GM23338 (cell line): ENCODE measurements at regions not wholly inside any gene's neighbourhood (a gene's known extent, or its start where the extent isn't known, plus 50 kb on each side); places are given as distances from the start of the nearest gene placed in this dataset.

Experiments used
- ATAC-seq: fragments of 200-7000 bp; cut with Tn5 transposase; 3 replicates; pipeline ENCODE4 v1.9.1; 2020
- DNase-seq: peaks from one replicate; pipeline ENCODE4 v3.0.0-alpha.2; 2015; ENCODE audit warnings: low spot score
- H2AFZ ChIP-seq: fragments of 200-600 bp; sonication (generic); 2 replicates; pipeline ENCODE4 v1.8.0; 2016; ENCODE audit warnings: antibody characterized with exemption, mild to moderate bottlenecking, moderate library complexity
- H3F3A ChIP-seq: fragments of 200-600 bp; sonication (generic); replicated peaks from 2 replicates; pipeline ENCODE4 v1.8.0; 2017; ENCODE audit warnings: antibody characterized with exemption, mixed run types, low read depth
- H3K27ac ChIP-seq: fragments of 200-600 bp; sonication (generic); 2 replicates; pipeline ENCODE4 v1.6.1; 2016; ENCODE audit warnings: low read depth
- H3K27me3 ChIP-seq: fragments of 200-600 bp; sonication (generic); 2 replicates; pipeline ENCODE4 v1.8.0; 2016; ENCODE audit warnings: mild to moderate bottlenecking, mixed run types, moderate library complexity; ENCODE audit not compliant: insufficient read depth
- H3K36me3 ChIP-seq: fragments of 200-600 bp; sonication (generic); 2 replicates; pipeline ENCODE4 v1.8.0; 2016; ENCODE audit warnings: mild to moderate bottlenecking; ENCODE audit not compliant: insufficient read depth
- H3K4me1 ChIP-seq: fragments of 200-600 bp; sonication (generic); 2 replicates; pipeline ENCODE4 v1.8.0; 2016; ENCODE audit warnings: mild to moderate bottlenecking, moderate library complexity; ENCODE audit not compliant: insufficient read depth
- H3K4me2 ChIP-seq: fragments of 200-600 bp; sonication (generic); 2 replicates; pipeline ENCODE4 v1.7.1; 2017; ENCODE audit warnings: mixed run types
- H3K4me3 ChIP-seq: fragments of 200-600 bp; sonication (generic); 2 replicates; pipeline ENCODE4 v1.6.1; 2016; ENCODE audit warnings: mixed run types
- H3K79me2 ChIP-seq: fragments of 200-600 bp; sonication (generic); replicated peaks from 2 replicates; pipeline ENCODE4 v1.8.0; 2017; ENCODE audit warnings: mild to moderate bottlenecking; ENCODE audit not compliant: insufficient read depth
- H3K9me2 ChIP-seq: fragments of 200-600 bp; sonication (generic); 2 replicates; pipeline ENCODE4 v1.8.0; 2017; ENCODE audit not compliant: insufficient read depth
- H4K20me1 ChIP-seq: fragments of 200-600 bp; sonication (generic); replicated peaks from 2 replicates; pipeline ENCODE4 v1.8.0; 2017; ENCODE audit warnings: mild to moderate bottlenecking; ENCODE audit not compliant: insufficient read depth
- H3K27ac Mint-ChIP-seq: 2 replicates; pipeline ENCODE4 v1.8.0; 2020; ENCODE audit warnings: inconsistent platforms, mild to moderate bottlenecking, moderate library complexity, mixed read lengths
- H3K27me3 Mint-ChIP-seq: 3 replicates; pipeline ENCODE4 v1.8.0; 2022; ENCODE audit warnings: low read depth, mild to moderate bottlenecking, moderate library complexity, mixed read lengths, inconsistent platforms; ENCODE audit not compliant: insufficient read depth, poor library complexity
- H3K36me3 Mint-ChIP-seq: 3 replicates; pipeline ENCODE4 v1.8.0; 2021; ENCODE audit warnings: low read depth, mild to moderate bottlenecking, inconsistent platforms, moderate library complexity, mixed read lengths
- H3K4me1 Mint-ChIP-seq: 3 replicates; pipeline ENCODE4 v1.8.0; 2020; ENCODE audit warnings: mild to moderate bottlenecking, inconsistent platforms, mixed read lengths
- H3K4me3 Mint-ChIP-seq: 3 replicates; pipeline ENCODE4 v1.8.0; 2021; ENCODE audit warnings: moderate library complexity, mild to moderate bottlenecking, inconsistent platforms, mixed read lengths
- H3K9me3 Mint-ChIP-seq: 3 replicates; pipeline ENCODE4 v1.8.0; 2020; ENCODE audit warnings: moderate library complexity, mild to moderate bottlenecking, inconsistent platforms, mixed read lengths
- CREB1 ChIP-seq: fragments of 250-450 bp; sonication (Bioruptor Pico); IDR thresholded peaks from 2 replicates; pipeline ENCODE4 v1.5.0; 2020; ENCODE audit warnings: low read depth, mild to moderate bottlenecking, moderate library complexity
- EZH2 ChIP-seq: fragments of 200-600 bp; sonication (generic); IDR thresholded peaks from one replicate; pipeline ENCODE4 v1.8.0; 2017; ENCODE audit warnings: antibody characterized with exemption, mild to moderate bottlenecking, low read depth; ENCODE audit not compliant: unreplicated experiment
- EZH2phosphoT487 ChIP-seq: fragments of 200-600 bp; sonication (generic); IDR thresholded peaks from one replicate; pipeline ENCODE4 v1.8.1; 2018; ENCODE audit warnings: antibody characterized with exemption; ENCODE audit not compliant: unreplicated experiment
- JUNB ChIP-seq: IDR thresholded peaks from one replicate; pipeline ENCODE4 v1.6.1; 2016; ENCODE audit warnings: antibody characterized with exemption; ENCODE audit not compliant: unreplicated experiment
- NANOG ChIP-seq: IDR thresholded peaks from 2 replicates; pipeline ENCODE4 v1.6.1; 2016; ENCODE audit warnings: antibody characterized with exemption, borderline replicate concordance
- POLR2AphosphoS5 ChIP-seq: IDR thresholded peaks from 2 replicates; pipeline ENCODE4 v1.6.1; 2016; ENCODE audit warnings: antibody characterized with exemption, low read depth
- STAT1 ChIP-seq: IDR thresholded peaks from one replicate; pipeline ENCODE4 v1.6.1; 2016; ENCODE audit warnings: antibody characterized with exemption; ENCODE audit not compliant: unreplicated experiment
- ZNF114 ChIP-seq: fragments of 250-450 bp; sonication (Bioruptor Pico); IDR thresholded peaks from 2 replicates; pipeline ENCODE4 v1.5.0; 2020; ENCODE audit warnings: mild to moderate bottlenecking, moderate library complexity
- ZNF331 ChIP-seq: fragments of 250-450 bp; sonication (Bioruptor Pico); IDR thresholded peaks from 2 replicates; pipeline ENCODE4 v1.5.0; 2020; ENCODE audit warnings: low read depth, mild to moderate bottlenecking, moderate library complexity
- TF ChIP-seq, protein P1 (sequence below): IDR thresholded peaks from one replicate; pipeline ENCODE4 v1.6.1; 2018; ENCODE audit warnings: antibody characterized with exemption; ENCODE audit not compliant: unreplicated experiment
- TF ChIP-seq, protein P2 (sequence below), 2 experiments: fragments of 200-600 bp in 1 of 2; sonication (generic) in 1 of 2; conservative IDR thresholded peaks; 2 replicates each; pipeline versions ENCODE4 v1.5.1 to v1.6.1; 2016 to 2017; ENCODE audit warnings: antibody characterized with exemption in 2 of 2, low read depth in 2 of 2, mild to moderate bottlenecking in 2 of 2, moderate library complexity in 1 of 2
- TF ChIP-seq, protein P3 (sequence below): fragments of 250-450 bp; sonication (Bioruptor Pico); IDR thresholded peaks from 2 replicates; pipeline ENCODE4 v1.5.0; 2020; ENCODE audit warnings: mild to moderate bottlenecking, moderate library complexity
- TF ChIP-seq, protein P4 (sequence below): IDR thresholded peaks from 2 replicates; pipeline ENCODE4 v1.6.1; 2016; ENCODE audit warnings: antibody characterized with exemption

GRCh38 chr13:109348519-109349258, 437.7 kb downstream of the IRS2 start:
- Histone ChIP-seq H3K79me2 (no peaks in the 10 kb centered on the region), H3K4me3 (no peak overlapping the region), H3K4me1 (no peaks in the 10 kb centered on the region), H3F3A (no peaks in the 10 kb centered on the region), H2AFZ (no peak overlapping the region), H3K27ac (no peak overlapping the region), H4K20me1 (no peaks in the 10 kb centered on the region), H3K9me2 (no peaks in the 10 kb centered on the region; the same call in 1 of the 2 replicates), H3K4me2 (no peak overlapping the region), H3K36me3 (0 out of 2 replicates have a peak, but pooled peaks cover 3% of the 10 kb centered on the region), H3K27me3 (no peaks in the 10 kb centered on the region)
- ATAC-seq = no peak
- Mint-ChIP-seq H3K4me3 (no peak overlapping the region), H3K36me3 (no peaks in the 10 kb centered on the region), H3K9me3 (no peaks in the 10 kb centered on the region), H3K27me3 (no peaks in the 10 kb centered on the region), H3K4me1 (no peaks in the 10 kb centered on the region), H3K27ac (no peak overlapping the region)
- TF ChIP-seq EZH2 (no peak), ZNF331 (CRISPR knock-in tag) (no peak), NANOG (no peak), STAT1 (no peak), POLR2AphosphoS5 (no peak), EZH2phosphoT487 (no peak), CREB1 (CRISPR knock-in tag) (no peak), ZNF114 (CRISPR knock-in tag) (no peak), JUNB (no peak)
- TF ChIP-seq, protein P1, sequence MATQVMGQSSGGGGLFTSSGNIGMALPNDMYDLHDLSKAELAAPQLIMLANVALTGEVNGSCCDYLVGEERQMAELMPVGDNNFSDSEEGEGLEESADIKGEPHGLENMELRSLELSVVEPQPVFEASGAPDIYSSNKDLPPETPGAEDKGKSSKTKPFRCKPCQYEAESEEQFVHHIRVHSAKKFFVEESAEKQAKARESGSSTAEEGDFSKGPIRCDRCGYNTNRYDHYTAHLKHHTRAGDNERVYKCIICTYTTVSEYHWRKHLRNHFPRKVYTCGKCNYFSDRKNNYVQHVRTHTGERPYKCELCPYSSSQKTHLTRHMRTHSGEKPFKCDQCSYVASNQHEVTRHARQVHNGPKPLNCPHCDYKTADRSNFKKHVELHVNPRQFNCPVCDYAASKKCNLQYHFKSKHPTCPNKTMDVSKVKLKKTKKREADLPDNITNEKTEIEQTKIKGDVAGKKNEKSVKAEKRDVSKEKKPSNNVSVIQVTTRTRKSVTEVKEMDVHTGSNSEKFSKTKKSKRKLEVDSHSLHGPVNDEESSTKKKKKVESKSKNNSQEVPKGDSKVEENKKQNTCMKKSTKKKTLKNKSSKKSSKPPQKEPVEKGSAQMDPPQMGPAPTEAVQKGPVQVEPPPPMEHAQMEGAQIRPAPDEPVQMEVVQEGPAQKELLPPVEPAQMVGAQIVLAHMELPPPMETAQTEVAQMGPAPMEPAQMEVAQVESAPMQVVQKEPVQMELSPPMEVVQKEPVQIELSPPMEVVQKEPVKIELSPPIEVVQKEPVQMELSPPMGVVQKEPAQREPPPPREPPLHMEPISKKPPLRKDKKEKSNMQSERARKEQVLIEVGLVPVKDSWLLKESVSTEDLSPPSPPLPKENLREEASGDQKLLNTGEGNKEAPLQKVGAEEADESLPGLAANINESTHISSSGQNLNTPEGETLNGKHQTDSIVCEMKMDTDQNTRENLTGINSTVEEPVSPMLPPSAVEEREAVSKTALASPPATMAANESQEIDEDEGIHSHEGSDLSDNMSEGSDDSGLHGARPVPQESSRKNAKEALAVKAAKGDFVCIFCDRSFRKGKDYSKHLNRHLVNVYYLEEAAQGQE = no peak
- TF ChIP-seq, protein P2, sequence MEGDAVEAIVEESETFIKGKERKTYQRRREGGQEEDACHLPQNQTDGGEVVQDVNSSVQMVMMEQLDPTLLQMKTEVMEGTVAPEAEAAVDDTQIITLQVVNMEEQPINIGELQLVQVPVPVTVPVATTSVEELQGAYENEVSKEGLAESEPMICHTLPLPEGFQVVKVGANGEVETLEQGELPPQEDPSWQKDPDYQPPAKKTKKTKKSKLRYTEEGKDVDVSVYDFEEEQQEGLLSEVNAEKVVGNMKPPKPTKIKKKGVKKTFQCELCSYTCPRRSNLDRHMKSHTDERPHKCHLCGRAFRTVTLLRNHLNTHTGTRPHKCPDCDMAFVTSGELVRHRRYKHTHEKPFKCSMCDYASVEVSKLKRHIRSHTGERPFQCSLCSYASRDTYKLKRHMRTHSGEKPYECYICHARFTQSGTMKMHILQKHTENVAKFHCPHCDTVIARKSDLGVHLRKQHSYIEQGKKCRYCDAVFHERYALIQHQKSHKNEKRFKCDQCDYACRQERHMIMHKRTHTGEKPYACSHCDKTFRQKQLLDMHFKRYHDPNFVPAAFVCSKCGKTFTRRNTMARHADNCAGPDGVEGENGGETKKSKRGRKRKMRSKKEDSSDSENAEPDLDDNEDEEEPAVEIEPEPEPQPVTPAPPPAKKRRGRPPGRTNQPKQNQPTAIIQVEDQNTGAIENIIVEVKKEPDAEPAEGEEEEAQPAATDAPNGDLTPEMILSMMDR (conservative IDR thresholded peaks at IDR 0.05; ENCODE audit: low read depth in 2 of 2) = no peak
- TF ChIP-seq, protein P3, sequence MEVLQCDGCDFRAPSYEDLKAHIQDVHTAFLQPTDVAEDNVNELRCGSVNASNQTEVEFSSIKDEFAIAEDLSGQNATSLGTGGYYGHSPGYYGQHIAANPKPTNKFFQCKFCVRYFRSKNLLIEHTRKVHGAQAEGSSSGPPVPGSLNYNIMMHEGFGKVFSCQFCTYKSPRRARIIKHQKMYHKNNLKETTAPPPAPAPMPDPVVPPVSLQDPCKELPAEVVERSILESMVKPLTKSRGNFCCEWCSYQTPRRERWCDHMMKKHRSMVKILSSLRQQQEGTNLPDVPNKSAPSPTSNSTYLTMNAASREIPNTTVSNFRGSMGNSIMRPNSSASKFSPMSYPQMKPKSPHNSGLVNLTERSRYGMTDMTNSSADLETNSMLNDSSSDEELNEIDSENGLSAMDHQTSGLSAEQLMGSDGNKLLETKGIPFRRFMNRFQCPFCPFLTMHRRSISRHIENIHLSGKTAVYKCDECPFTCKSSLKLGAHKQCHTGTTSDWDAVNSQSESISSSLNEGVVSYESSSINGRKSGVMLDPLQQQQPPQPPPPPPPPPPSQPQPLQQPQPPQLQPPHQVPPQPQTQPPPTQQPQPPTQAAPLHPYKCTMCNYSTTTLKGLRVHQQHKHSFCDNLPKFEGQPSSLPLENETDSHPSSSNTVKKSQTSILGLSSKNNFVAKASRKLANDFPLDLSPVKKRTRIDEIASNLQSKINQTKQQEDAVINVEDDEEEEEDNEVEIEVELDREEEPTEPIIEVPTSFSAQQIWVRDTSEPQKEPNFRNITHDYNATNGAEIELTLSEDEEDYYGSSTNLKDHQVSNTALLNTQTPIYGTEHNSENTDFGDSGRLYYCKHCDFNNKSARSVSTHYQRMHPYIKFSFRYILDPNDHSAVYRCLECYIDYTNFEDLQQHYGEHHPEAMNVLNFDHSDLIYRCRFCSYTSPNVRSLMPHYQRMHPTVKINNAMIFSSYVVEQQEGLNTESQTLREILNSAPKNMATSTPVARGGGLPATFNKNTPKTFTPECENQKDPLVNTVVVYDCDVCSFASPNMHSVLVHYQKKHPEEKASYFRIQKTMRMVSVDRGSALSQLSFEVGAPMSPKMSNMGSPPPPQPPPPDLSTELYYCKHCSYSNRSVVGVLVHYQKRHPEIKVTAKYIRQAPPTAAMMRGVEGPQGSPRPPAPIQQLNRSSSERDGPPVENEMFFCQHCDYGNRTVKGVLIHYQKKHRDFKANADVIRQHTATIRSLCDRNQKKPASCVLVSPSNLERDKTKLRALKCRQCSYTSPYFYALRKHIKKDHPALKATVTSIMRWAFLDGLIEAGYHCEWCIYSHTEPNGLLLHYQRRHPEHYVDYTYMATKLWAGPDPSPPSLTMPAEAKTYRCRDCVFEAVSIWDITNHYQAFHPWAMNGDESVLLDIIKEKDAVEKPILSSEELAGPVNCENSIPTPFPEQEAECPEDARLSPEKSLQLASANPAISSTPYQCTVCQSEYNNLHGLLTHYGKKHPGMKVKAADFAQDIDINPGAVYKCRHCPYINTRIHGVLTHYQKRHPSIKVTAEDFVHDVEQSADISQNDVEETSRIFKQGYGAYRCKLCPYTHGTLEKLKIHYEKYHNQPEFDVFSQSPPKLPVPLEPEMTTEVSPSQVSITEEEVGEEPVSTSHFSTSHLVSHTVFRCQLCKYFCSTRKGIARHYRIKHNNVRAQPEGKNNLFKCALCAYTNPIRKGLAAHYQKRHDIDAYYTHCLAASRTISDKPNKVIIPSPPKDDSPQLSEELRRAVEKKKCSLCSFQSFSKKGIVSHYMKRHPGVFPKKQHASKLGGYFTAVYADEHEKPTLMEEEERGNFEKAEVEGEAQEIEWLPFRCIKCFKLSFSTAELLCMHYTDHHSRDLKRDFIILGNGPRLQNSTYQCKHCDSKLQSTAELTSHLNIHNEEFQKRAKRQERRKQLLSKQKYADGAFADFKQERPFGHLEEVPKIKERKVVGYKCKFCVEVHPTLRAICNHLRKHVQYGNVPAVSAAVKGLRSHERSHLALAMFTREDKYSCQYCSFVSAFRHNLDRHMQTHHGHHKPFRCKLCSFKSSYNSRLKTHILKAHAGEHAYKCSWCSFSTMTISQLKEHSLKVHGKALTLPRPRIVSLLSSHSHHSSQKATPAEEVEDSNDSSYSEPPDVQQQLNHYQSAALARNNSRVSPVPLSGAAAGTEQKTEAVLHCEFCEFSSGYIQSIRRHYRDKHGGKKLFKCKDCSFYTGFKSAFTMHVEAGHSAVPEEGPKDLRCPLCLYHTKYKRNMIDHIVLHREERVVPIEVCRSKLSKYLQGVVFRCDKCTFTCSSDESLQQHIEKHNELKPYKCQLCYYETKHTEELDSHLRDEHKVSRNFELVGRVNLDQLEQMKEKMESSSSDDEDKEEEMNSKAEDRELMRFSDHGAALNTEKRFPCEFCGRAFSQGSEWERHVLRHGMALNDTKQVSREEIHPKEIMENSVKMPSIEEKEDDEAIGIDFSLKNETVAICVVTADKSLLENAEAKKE (CRISPR knock-in tag) = no peak
- TF ChIP-seq, protein P4, sequence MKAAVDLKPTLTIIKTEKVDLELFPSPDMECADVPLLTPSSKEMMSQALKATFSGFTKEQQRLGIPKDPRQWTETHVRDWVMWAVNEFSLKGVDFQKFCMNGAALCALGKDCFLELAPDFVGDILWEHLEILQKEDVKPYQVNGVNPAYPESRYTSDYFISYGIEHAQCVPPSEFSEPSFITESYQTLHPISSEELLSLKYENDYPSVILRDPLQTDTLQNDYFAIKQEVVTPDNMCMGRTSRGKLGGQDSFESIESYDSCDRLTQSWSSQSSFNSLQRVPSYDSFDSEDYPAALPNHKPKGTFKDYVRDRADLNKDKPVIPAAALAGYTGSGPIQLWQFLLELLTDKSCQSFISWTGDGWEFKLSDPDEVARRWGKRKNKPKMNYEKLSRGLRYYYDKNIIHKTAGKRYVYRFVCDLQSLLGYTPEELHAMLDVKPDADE = no peak
- no peak for DNase-seq
